GM18861 (cell line): ENCODE measurements at regions not wholly inside any gene's neighbourhood (a gene's known extent, or its start where the extent isn't known, plus 50 kb on each side); places are given as distances from the start of the nearest gene placed in this dataset.
A peak's percentile ranks its signal among the peaks of the same experiment; 100 is the strongest.
"Not testable (repeated sequence)": the region's sequence is repeated elsewhere in the genome, so short reads cannot be mapped to it uniquely, and the experiment has no call there.

Source experiments
- ATAC-seq: cut with Tn5 transposase; IDR thresholded peaks from one replicate; pipeline ENCODE4 v1.9.1; 2021; ENCODE audit not compliant: unreplicated experiment

DNA sequence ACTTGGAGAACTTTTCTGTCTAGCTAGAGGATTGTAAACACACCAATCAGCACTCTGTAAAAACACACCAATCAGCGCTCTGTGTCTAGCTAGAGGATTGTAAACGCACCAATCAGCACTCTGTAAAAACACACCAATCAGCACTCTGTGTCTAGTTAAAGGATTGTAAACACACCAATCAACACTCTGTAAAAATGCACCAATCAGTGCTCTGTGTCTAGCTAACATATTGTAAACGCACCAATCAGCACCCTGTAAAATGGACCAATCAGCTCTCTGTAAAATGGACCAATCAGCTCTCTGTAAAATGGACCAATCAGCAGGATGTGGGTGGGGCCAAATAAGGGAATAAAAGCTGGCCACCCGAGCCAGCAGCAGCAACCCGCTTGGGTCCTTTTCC, 91.1 kb upstream of the KRAS start:
- not testable (repeated sequence) for ATAC-seq

DNA sequence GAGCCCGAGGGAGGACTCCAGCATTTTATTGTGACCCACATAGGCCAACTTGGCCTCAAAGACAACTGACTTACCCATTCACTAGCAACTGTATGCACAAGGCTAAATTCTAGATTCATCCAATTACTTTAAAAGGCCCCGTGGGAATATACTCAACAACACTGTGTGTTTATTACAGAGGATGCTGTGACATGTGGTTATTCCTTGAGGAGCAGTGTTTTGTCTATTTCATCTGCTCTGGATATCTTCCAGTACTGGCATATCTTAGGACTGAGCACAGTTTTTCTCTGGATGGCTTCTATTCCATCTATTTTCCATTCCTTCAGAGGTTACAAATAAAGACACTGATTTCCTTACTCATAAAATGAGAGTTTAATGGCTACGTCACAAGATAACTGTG, 87.2 kb upstream of the KRAS start:
- ATAC-seq: no peak

DNA sequence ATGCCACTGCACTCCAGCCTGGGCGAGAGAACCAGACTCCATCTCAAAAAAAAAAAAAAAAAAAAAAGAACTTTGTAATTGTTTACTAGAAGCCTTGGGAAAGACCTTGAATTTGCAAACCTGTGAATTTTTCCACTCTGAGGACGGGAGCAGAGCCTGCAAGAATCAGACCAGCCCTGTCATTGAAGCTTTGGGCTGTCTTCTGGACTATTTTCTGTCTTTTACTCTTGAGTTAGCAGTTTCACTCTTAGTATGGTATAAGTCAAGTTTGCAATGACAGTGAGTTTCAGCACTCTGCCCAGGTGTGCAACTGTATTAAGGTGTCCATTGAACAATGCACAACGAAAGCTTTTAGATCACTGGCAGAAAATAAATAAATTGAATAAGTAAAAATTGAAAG, 81.4 kb upstream of the KRAS start:
- peak; percentile 79 for ATAC-seq

DNA sequence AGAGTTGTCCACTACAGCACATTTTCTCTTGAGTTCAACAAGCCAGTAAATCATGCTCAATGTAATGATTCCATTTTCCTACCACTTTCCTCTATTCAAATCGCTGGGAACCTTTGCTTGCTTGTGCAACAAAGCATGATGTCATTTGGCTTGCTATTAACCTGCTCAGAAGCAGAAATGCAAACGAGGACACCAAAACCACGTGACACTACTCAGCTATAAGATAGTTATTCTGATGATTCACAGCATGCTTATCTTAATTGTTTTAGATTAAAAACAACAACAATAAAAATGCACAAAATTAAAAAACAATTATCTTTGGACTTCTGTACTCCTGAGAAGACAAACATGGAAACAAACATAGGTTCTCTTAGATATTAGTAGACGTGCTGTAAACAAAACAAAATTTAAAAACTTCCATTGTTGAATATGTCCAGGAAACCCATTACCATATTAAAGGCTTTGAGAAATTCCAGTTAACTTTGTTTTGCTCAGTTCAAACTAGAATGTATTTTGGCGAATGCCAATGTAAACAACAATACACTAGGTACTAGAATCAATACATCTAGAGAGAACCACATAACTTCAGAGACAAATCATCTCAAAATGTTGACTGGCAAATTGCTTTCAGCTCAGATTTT, 77.5 kb upstream of the KRAS start:
- ATAC-seq: no peak

DNA sequence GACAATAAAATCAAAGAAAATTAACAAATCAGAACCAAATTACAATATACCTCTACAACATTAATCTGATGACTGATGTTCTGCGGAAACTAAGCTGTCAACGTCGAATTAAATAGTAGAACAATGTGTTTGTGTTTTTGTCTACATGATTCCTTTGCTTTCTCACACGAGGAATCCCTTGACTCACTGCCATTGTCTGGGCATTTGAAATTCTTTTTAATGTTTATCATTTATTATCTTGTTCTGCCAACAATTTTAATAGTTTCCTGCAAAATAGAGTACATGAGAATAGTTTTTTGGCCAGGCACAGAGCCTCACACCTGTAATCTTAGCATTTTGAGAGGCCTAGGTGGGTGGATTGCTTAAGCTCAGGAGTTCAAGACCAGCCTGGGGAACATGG, 76.6 kb upstream of the KRAS start:
- ATAC-seq: no peak

DNA sequence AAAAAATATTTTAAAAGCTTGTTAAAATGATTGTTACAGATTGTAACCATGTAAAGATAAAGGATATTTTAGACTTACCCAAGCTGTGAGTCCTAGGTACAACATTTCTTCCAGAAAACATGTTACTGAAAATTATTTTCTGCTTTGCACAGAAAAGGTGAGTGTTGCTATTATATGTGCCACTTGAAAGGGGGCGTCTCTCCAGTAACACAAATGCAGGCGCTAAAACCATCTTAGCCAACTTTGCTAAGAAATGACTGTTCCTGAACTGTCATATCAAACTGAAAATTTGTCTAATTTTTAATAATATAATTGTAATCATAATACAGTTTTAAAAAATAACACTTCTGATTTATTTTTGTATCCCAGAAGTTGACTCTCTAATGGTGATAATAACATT, 75.6 kb upstream of the KRAS start:
- ATAC-seq: no peak

DNA sequence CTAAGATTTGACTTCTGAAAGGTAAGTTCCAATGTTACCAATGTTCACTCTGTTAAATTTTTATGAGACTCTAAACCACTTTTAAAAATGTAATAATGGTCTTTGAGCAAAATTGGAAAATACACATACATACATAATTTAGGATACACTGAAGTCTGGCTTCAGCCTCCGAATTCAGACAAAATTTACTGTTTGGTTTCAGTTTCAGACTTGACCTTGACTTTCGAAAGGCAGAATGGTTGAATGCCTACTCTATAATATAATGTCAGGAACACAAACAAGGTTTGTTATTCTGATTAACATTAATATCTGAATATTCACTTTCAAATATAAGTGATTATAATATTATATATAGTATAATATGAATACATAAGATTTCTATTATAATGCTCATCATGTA, 74.1 kb upstream of the KRAS start:
- no peak for ATAC-seq

DNA sequence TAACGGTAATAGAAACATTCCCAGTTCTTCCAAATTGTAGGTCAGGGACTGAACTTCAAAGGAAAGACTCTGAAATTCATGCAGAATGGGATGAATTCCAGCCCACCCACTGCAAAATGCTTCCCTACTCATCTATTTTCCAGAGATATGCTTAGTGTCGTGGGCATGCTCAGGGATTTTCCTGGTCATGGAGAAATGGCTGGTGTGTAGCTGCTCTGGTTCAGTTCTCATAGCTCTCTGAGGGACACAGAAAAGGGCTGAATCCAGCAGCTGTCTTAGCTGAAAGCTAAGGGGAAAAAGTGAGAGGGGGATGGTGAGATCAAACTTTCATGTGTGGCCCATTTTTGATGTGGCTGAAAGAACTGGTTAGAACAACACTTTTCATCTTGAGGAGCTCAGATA, 72.9 kb upstream of the KRAS start:
- ATAC-seq: no peak

DNA sequence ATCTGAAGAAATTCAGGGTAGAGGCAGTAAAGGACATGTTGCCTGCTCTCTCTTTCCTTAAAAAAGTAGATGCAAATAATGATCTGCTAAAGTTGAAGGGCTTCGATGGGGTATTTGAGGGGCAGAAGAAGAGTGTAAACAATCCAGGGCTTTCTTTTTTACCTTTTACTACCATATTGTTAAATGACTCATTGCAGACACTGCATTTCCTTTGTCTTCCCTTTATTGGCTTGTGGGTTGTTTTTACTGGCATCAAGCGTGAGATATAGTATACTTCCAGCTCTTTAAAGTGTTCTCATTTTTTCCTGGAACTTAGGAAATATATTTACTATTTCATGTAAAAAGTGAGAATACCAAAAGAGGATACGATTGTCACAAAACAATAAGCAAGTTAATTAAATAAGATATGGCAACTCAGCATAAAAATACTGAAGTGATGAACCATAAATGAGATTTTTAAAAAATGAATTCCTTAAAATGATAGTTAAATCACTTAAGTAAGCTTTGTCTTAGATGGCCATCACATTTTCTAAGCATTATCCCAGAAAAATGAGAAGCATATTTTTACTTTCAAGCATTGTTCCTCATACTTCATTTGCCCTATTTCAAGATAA, 72.3 kb upstream of the KRAS start:
- no peak for ATAC-seq

DNA sequence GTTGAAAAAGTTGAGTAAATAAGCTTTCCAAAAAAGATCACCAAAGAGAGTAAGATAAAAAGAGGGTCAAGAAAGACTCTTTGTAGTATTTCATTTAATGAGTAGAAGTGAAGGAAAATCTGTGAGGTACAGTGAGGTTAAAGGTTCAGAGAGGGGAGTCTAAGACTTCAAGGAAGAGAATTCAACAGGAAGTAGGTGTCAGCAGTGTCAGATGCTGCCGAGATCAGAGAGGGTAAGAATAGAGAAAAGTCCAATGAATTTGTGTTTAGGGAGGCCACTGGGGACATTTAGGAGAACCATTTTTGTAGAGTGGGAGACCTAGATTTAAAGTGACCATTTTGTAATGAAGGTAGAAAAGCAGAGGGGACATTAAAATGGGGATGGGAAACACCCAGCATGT, 71.6 kb upstream of the KRAS start:
- no peak for ATAC-seq

DNA sequence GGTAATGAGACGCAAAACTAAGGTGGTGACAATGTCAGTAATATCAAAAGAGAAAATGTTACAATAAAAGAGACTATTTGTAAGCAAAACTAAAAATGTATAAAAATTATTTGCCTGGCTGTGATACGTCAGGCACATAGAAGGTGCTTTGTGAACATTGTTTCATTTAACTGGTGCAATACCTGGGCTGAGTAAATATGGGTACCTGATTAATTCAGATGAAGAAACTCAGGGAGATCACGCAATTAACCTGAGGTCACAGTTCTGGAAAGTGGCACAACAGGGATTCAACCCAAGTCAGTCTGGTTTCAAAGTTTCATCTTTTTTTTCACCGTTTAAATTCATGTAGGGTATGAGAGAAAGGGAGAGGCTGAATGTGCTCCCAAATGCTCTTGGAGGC, 71.0 kb upstream of the KRAS start:
- ATAC-seq: no peak

DNA sequence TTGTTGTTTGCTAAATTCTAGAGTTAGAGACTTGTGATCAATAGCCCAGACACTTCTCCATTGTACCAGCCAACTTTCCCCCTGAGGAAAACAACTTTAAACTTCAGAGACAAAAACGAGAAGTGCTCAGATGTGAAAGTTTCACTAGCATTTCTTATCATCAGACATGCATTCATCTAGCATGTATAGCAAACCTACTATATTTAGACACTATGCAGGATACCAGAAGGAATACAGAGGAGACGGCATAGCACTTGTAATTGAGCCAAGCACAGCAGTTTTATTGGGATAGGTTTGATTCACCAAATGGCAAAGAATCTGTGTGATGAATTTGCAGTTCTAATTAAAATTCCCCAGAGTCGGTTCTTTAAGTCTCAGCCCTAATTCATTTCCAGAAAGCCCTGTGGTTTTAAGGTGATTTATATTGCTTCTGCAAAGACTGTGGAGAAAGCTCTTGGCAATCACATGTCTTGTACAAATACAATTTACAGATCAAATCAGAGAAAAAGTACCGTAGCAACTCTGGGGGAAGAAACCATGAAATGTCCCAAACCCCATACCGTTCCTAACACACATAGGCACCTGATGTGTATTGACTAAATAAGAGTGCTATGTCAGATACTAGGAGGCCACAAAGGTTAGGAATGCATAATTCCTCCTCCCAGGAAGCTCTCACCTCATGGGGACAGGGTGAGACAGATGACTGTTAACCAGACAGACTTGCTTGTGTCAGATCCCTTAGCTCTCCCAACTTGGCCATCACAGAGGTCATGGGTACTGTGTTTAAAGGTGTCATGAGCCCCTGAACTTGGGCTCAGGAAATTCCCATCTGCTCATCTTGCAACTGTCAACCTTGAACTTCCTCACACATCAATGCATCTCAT, 69.6 kb upstream of the KRAS start:
- ATAC-seq: peak; percentile 57

DNA sequence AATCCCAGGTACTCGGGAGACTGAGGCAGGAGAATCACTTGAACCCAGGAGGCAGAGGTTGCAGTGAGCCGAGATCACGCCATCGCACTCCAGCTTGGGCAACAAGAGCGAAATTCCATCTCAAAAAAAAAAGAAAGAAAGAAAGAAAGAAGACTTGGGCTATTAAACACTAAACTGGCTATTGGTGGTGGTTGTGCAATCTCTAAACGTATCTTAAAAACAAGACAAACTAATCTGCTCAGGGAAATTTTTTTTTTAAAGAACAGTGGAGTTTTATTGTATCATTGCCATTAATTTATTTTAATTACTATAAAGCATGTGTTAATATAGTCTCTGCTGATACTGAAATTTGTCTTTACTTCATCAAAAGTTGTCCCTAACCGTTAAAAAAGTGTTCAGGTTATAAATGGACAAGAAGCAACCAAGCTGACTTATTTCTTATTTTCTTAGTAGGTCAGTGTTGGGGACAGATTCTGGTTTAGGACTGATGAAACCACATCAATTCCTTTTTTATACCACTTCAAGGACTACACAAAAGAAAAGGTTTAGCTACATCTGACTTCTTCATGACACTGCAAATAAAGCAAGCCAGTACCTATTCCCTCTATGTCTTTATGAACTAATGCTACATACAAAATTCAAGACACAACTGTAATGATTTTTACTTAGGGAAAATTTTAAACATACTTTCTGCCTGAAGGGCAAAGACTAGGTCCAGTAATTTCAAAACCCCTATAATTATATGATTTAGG, 68.7 kb upstream of the KRAS start:
- peak; percentile 6 for ATAC-seq

DNA sequence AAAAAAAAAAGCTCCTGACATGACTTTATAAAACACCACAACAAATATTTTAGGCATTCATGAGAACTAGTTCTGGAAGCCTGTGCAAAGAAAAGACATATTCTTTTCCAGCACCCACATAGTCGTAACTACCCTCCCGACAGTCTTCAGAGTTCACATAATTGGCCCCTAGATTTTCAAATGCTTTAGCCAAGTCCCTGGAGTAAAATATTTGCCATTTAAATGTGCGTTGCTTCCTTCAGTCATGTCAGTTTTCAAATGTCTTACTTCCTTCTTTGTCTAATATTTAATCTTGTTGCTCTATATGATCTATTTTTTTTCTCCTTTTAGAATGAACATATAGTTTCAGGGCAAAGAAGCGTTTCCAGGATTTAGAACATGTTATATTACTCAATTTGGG, 66.8 kb upstream of the KRAS start:
- ATAC-seq: peak; percentile 29

DNA sequence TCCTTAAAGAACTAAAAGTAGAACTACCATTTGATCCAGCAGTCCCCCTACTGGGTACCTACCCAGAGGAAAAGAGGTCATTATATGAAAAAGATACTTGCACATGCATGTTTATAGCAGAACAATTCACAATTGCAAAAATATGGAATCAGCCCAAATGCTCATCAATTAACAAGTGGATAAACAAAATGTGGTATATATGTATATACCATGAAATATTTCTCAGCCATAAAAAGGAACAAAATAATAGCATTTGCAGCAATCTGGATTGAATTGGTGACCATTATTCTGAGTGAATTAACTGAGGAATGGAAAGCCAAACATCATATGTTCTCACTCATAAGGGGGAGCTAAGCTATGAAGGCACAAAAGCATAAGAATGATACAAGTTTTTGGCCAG, 64.7 kb upstream of the KRAS start:
- no peak for ATAC-seq

DNA sequence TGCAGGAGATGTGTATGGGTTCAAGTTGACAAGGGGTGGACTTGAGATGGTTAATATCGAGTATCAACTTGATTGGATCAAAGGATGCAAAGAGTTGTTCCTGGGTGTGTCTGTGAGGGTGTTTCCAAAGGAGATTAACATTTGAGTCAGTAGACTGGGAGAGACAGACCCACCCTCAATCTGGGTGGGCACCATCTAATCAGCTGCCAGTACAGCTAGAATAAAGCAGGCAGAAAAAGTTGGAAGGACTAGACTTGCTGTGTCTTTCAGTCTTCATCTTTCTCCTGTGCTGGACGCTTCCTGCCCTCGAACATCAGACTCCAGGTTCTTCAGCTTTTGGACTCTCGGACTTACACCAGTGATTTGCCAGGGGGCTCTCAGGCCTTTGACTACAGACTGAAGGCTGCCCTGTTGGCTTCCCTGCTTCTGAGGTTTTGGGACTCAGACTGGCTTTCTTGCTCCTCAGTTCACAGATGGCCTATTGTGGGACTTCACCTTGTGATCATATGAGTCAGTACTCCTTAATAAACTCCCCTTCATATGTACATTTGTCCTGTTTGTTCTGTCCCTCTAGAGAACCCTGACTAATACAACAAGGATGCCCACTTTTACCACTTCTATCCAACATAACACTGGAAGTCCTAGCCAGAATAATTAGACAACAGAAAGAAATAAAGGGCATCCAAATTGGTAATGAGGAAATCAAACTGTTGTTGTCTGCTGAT, 62.7 kb upstream of the KRAS start:
- ATAC-seq: not testable (repeated sequence)

DNA sequence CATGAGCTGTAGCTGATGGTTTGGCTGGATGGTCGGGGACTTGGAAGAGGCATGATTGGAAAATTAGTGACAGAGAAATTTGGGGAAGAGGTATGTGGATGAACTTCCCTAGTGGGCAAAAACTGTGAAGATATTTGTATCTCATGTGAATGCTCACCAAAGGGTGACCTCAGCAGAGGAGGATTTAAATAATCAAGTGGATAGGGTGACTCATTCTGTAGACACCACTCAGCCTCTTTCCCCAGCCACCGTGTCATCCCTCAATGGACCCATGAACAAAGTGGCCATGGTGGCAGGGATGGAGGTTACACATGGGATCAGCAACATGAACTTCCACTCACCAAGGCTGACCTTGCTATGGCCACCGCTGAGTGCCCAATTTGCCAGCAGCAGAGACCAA, 60.8 kb upstream of the KRAS start:
- no peak for ATAC-seq

DNA sequence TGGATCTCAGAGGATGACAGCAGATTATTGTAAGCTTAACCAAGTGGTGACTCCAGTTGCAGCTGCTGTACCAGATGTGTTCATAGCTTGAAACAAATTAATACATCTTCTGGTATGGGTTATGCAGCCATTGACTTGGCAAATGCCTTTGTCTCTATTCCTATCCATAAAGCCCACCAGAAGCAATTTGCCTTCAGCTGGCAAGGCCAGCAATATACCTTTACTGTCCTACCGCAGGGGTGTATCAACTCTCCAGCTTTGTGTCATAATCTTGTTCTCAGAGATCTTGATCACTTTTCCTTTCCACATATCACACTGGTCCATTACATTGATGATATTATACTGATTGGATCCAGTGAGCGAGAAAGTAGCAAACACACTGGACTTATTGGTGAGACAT, 59.3 kb upstream of the KRAS start:
- not testable (repeated sequence) for ATAC-seq

DNA sequence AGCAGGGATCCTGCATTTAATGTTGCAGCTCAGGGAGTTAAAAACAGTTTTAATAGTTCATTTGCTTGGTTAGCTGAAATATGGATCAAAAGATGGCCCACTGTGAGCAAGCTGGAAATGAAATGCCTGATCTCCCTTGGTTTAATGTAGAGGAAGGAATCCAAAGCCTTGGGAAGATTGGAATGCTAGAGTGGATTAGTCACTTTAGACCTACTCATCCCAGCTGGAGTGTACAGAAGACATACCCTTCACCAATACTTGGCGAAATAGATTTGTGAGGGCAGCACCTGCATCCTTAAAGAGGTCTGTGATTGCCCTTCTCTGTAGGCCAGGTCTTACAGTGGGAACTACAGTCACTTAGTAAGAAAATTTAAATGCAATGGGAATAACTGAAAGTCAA, 58.0 kb upstream of the KRAS start:
- no peak for ATAC-seq

DNA sequence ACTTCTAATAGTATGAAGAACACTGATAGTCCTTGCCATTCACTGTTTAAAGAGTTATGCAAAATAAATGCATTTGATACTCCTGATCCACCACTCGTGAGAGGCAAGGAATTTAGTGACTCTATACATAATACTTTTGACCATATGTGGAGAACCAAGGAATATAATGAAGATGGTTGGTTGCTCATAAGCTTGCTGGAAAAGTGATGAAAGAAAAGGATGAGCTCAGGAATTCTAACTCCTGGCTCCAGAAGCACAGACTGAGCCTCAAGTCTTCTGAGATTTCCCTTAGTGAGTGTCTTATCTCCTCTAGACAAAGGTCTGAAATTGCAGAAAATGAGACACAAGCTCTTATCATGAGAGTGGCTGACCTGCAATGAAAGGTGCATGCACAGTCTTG, 57.1 kb upstream of the KRAS start:
- no peak for ATAC-seq

DNA sequence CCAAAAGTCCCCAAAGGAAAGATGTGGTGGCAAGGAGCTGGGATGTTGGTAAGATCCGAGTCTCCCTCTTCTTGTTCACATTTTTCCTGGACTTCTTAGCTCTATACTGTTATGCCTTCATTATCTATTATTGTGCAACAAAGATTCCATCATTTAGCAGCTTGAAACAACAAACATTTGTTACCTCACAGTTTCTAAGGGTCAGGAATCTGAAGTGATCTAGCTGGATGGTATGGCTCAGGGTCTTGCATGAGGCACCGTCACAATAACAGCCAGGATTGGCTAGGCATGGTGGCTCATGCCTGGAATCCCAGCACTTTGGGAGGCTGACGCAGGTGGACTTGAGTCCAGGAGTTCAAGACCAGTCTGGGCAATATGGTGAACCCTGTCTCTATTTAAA, 51.1 kb upstream of the KRAS start:
- no peak for ATAC-seq
